ENCODE measurements at regions not wholly inside any gene's neighbourhood (a gene's known extent, or its start where the extent isn't known, plus 50 kb on each side); places are given as distances from the start of the nearest gene placed in this dataset.

DNA sequence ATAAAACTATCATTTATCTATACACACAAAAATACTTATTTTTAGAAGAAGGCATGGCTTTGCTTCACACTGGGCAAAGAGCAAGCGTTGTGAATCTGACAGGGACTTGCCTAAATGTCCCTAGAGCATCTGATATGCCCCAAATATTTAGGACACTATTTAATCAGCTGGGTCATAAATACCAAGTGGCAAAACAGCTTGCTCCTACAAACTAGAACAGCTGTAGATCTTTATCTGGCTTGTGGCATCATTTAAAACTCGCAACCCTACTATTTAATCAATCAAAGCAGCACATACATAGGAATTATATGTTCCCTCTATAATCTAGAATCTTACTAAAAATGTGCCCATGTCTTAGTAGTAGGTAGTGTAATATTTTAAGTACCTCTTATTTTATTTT lies 999.5 kb downstream of the JRKL start:
- TF ChIP-seq EZH2 (IDR thresholded peaks at IDR 0.05) = no peak
- TF ChIP-seq, protein P1, sequence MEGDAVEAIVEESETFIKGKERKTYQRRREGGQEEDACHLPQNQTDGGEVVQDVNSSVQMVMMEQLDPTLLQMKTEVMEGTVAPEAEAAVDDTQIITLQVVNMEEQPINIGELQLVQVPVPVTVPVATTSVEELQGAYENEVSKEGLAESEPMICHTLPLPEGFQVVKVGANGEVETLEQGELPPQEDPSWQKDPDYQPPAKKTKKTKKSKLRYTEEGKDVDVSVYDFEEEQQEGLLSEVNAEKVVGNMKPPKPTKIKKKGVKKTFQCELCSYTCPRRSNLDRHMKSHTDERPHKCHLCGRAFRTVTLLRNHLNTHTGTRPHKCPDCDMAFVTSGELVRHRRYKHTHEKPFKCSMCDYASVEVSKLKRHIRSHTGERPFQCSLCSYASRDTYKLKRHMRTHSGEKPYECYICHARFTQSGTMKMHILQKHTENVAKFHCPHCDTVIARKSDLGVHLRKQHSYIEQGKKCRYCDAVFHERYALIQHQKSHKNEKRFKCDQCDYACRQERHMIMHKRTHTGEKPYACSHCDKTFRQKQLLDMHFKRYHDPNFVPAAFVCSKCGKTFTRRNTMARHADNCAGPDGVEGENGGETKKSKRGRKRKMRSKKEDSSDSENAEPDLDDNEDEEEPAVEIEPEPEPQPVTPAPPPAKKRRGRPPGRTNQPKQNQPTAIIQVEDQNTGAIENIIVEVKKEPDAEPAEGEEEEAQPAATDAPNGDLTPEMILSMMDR (IDR thresholded peaks at IDR 0.05) = no peak
- TF ChIP-seq EZH2phosphoT487 (IDR thresholded peaks at IDR 0.05) = no peak
